ENCODE measurements at regions not wholly inside any gene's neighbourhood (a gene's known extent, or its start where the extent isn't known, plus 50 kb on each side); places are given as distances from the start of the nearest gene placed in this dataset.

- POLR2A ChIA-PET = no interaction called here
Observed at GRCh38 chr16:13573903-13574302, 346.1 kb upstream of the ERCC4 start.

GRCh38 chr16:13586051-13586450, 333.9 kb upstream of the ERCC4 start:
- ChIA-PET CTCF (no interaction called here), POLR2A (no interaction called here)
- FAIRE-seq (no peak), DNase-seq (ENCODE audit: low read depth, low spot score) (no peak)
- no peaks in the 10 kb centered on the region for H3K36me3 ChIP-seq (ENCODE audit: control insufficient read depth in 2 of 2, extremely low read depth in 1 of 2, insufficient read depth in 2 of 2, low read length in 2 of 2)
- dilution Hi-C loops (cut with MboI; ENCODE audit: extremely low pct_ligation_motif_present, low sequenced_read_pairs) = no loop called here
- TF ChIP-seq POLR2A (IDR thresholded peaks at IDR 0.05; ENCODE audit: low read depth, low read length) (no peak), MYC (IDR thresholded peaks at IDR 0.05; ENCODE audit: low read depth, low read length) (no peak), GATA2 (IDR thresholded peaks at IDR 0.05; ENCODE audit: insufficient read depth, insufficient read length, low read depth, low read length) (no peak), CTCF (IDR thresholded peaks at IDR 0.05; ENCODE audit: extremely low read depth in 1 of 2, insufficient read depth in 1 of 2, low read depth in 1 of 2, low read length in 2 of 2) (no peak), JUN (IDR thresholded peaks at IDR 0.05; ENCODE audit: borderline replicate concordance, insufficient read depth, insufficient read length, low read depth) (no peak), MAX (IDR thresholded peaks at IDR 0.05; ENCODE audit: insufficient read depth, insufficient read length) (no peak), POLR2AphosphoS5 (IDR thresholded peaks at IDR 0.05; ENCODE audit: insufficient read depth, low read depth, low read length) (no peak), EZH2 (IDR thresholded peaks at IDR 0.05; ENCODE audit: borderline replicate concordance, low read depth, low read length, severe bottlenecking) (no peak), FOS (IDR thresholded peaks at IDR 0.05; ENCODE audit: borderline replicate concordance, insufficient read depth, low read length) (no peak)
- H3K4me1 ChIP-seq (ENCODE audit: control insufficient read depth, extremely low read depth, insufficient read depth, low read length) = no peaks in the 10 kb centered on the region
- no peaks in the 10 kb centered on the region for H3K27me3 ChIP-seq (ENCODE audit: control insufficient read depth in 2 of 2, insufficient read depth in 2 of 2, low read length in 2 of 2)
- no peak overlapping the region for H2AFZ ChIP-seq (ENCODE audit: low read depth, low read length)
- no peak overlapping the region for H3K4me3 ChIP-seq (replicated peaks in 1 of 3; ENCODE audit: insufficient read depth in 1 of 3, low read depth in 1 of 3, low read length in 3 of 3)
- no TSS peak for BruUV-seq (replicated peaks)
- H3K4me2 ChIP-seq (ENCODE audit: insufficient read depth, low read length) = no peak overlapping the region
- no peak overlapping the region for H3K9ac ChIP-seq (replicated peaks; ENCODE audit: extremely low read depth, insufficient read depth, low read length)
- H3K79me2 ChIP-seq (ENCODE audit: control insufficient read depth, insufficient read depth, low read length) = no peaks in the 10 kb centered on the region
- no peaks in the 10 kb centered on the region for H4K20me1 ChIP-seq (replicated peaks; ENCODE audit: control insufficient read depth, extremely low read depth, insufficient read depth, low read length)
- intact Hi-C loops (cut with micrococcal nuclease) = no loop called here
- H3K27ac ChIP-seq (ENCODE audit: insufficient read depth, low read depth, low read length) = no peak overlapping the region
- H3K9me3 ChIP-seq (replicated peaks; ENCODE audit: control insufficient read depth, insufficient read depth, low read length) = no peaks in the 10 kb centered on the region
- no peaks in the 10 kb centered on the region for H3K9me1 ChIP-seq (replicated peaks; ENCODE audit: control insufficient read depth, extremely low read depth, insufficient read depth, low read length)

More at GRCh38 chr16:13573903-13574302, 346.1 kb upstream of the ERCC4 start:
- no TSS peak for BruUV-seq (replicated peaks)
- no peaks in the 10 kb centered on the region for H3K27me3 ChIP-seq (ENCODE audit: control insufficient read depth in 2 of 2, insufficient read depth in 2 of 2, low read length in 2 of 2)
- H3K27ac ChIP-seq (ENCODE audit: insufficient read depth, low read depth, low read length) = no peak overlapping the region
- H3K9me1 ChIP-seq (replicated peaks; ENCODE audit: control insufficient read depth, extremely low read depth, insufficient read depth, low read length) = no peaks in the 10 kb centered on the region
- no peaks in the 10 kb centered on the region for H4K20me1 ChIP-seq (replicated peaks; ENCODE audit: control insufficient read depth, extremely low read depth, insufficient read depth, low read length)
- intact Hi-C loops (cut with micrococcal nuclease) (no loop called here), dilution Hi-C loops (cut with MboI; ENCODE audit: extremely low pct_ligation_motif_present, low sequenced_read_pairs) (no loop called here)
- no peak overlapping the region for H3K4me2 ChIP-seq (ENCODE audit: insufficient read depth, low read length)
- H3K4me1 ChIP-seq (ENCODE audit: control insufficient read depth, extremely low read depth, insufficient read depth, low read length) = no peaks in the 10 kb centered on the region
- no peak overlapping the region for H3K4me3 ChIP-seq (replicated peaks in 1 of 3; ENCODE audit: insufficient read depth in 1 of 3, low read depth in 1 of 3, low read length in 3 of 3)
- H2AFZ ChIP-seq (ENCODE audit: low read depth, low read length) = no peak overlapping the region
- H3K36me3 ChIP-seq (ENCODE audit: control insufficient read depth in 2 of 2, extremely low read depth in 1 of 2, insufficient read depth in 2 of 2, low read length in 2 of 2) = no peaks in the 10 kb centered on the region
- no peak overlapping the region for H3K9ac ChIP-seq (replicated peaks; ENCODE audit: extremely low read depth, insufficient read depth, low read length)
- no peaks in the 10 kb centered on the region for H3K79me2 ChIP-seq (ENCODE audit: control insufficient read depth, insufficient read depth, low read length)
- H3K9me3 ChIP-seq (replicated peaks; ENCODE audit: control insufficient read depth, insufficient read depth, low read length) = peaks cover 2% of the 10 kb centered on the region
- TF ChIP-seq POLR2AphosphoS5 (IDR thresholded peaks at IDR 0.05; ENCODE audit: insufficient read depth, low read depth, low read length) (no peak), GATA2 (IDR thresholded peaks at IDR 0.05; ENCODE audit: insufficient read depth, insufficient read length, low read depth, low read length) (no peak)
- no peak for DNase-seq (ENCODE audit: low read depth, low spot score)
- CTCF ChIA-PET = no interaction called here
- no peak for FAIRE-seq

Data from endothelial cell of umbilical vein (primary cell).